ENCODE measurements at regions not wholly inside any gene's neighbourhood (a gene's known extent, or its start where the extent isn't known, plus 50 kb on each side); places are given as distances from the start of the nearest gene placed in this dataset.

DNA sequence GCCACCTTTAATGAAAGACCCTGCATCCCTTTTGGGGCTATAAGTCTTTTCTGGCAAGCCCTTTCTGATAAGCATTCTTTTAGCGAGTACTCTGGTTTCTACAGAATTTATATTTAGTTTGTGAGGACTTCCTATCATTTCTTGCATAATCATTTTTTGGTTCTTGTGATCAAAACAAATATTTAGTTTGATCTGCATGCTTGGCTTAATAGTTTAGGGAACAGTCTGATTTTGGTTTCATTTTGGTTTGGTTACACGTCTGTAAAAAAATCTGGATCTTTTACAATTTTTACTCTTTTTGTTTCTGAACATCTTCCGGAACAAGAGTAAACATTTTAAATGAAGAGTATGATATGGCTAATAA, 1074.4 kb downstream of the CDH9 start:
- no peak for DNase-seq

DNA sequence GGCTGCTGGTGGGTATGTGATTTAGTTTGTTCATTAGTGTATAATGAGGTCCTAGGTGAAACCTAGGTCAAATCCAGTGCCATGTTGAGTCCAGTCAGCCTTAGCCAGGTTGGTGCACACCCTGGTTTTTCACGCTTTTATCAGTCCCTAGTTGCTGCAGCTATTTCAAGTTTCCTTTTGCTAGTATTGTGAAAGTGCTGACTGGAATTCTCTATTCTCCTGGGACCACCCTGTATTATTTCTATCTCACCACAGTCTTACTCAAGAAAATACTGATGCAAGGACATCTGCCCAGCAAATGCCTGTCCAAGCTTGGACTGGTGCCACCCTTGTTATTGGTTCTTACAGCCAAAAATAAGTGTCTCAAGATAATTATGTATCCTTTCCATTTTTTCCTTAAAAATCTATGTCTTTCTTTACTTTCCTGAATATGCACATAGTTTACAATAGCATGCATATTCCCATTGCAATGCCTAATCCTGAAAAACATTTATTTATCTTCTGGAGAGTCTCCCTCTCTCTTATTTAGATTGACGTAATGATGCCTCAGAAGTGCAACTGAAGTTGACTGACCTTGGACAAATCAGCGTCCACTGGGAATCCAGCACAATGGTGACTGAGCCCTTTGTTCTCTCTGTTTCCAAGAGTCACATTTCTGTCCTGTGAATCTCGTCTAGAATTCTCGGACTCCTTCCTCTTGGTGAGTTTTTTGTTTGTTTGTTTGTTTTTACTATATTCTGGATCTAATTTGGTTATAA, 1075.0 kb downstream of the CDH9 start:
- no peak for DNase-seq

DNA sequence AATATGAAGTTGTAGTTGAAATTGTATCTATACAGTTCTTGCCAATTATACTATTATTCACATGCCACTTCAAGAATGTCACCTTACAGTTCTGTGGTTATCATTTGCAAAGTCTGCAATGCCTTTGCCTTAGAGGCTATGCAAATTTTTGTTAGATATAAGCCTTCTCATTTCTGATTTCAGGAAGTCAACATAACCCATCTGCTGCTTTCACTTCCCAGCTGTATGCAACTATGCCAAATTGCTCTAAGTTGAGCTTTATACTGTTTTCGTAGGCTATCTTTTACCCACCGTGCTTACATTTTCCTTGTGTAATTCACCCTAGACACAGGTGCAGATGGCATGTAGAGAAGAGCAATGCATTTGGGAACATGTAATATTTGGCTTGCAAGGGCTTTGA, 1083.0 kb downstream of the CDH9 start:
- no peak for DNase-seq

DNA sequence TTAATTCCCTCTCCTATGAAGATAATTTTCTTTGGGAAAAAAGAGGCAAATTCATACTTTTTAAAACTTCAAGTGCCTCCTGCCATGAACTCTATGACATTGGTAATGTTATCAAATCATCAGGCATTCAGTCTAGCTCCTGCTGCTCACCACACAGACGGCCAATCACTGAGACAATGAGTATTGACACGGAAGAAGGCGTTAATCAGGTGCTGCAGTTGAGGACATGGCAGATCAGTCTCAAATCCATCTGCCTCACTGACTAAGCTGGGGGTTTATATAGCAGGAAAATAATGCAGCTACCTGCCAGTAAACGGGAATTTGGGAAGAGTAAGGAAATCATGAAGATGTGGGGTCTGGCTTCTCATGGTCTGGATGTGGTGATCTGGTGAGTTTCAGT, 1087.7 kb downstream of the CDH9 start:
- no peak for DNase-seq

DNA sequence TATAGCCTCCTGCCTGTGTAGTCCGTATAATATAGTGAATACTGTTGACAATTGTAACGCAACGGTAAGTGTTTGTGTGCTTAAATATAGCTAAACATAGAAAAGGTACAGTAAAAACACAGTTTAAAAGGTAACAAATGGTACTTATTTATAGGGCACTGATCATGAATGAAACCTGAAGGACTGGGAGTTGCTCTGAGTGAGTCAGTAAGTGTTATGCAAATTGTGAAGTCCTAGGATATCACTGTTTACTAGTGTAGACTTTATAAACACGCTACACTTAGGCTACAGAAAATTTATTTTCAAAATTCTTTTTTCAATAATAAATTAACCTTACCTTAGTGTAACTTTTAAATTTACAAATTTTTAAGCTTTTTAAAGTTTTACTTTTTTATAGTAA, 1090.1 kb downstream of the CDH9 start:
- DNase-seq, result peak; percentile 23

DNA sequence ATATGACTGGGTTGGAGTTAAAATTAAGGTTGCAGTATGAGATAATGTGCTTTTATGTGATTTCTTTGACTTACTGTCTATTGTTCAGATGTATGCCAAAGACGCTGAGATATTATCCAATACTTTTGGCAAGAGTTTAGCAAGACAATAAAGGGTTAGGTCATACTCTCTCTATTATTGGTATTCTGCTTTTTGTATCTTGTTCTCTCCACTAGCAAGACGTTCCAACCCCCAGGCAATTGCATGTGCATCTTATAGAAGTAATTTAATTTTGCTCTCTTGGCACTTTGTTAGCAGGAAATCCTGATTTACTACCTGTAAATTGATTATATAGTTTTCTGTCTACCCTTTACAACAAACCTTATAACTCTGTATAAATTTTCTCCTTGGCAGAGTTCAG, 1093.6 kb downstream of the CDH9 start:
- DNase-seq, result no peak

DNA sequence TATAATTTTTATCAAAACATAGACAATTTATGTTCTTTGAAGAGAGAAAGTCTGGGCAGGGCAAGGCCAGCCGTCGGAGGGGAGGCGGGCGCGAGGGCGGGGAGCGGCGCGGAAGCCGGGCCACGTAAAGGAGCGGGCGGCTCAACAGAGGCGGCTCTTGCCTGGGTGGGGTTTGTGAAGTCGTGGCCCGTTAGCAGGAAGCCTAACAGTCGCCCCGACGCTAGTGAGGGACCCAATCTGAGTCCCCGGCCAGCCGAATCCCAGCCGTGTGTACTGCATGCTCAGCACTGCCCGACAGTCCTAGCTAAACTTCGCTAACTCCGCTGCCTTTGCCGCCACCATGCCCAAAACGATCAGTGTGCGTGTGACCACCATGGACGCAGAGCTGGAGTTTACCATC, 1129.2 kb downstream of the CDH9 start:
- no peak for DNase-seq

DNA sequence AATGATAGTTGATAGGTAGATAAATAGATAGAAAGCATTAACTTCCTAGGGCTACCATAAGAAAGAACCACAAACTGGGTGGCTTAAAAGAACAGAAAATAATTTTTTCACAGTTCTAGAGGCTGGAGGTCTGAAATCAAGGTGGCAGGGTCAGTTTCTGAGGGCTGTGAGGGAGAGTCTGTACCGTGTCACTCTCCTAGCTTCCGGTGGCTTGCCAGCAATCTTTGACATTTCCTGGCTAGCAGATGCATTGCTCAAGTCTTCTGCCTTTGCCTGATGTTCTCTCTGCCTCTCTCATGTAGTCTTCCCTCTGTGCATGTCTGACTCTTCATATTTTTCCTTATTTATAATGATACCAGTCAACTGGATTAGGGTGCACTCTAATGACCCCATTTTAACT, 1132.7 kb downstream of the CDH9 start:
- DNase-seq, result no peak

DNA sequence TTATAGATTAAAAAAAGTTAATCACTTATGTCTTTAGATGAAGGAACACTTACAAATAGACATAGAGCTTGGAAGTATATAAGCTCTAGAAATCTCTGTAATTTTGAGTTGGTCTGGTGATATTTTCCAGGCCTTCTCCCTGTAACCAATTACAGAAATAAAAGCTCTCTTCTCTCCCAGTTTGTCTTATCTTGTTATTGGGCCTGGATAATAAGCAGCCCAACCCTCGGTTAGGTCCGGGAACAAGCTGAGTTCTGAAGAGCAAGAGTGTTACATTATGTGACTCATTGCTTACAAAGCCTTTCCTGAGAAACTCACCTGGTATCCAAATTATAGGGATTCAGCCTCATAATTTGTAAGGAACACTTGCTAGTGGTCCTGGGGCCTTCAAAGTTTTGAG, 1146.2 kb downstream of the CDH9 start:
- DNase-seq, result no peak

DNA sequence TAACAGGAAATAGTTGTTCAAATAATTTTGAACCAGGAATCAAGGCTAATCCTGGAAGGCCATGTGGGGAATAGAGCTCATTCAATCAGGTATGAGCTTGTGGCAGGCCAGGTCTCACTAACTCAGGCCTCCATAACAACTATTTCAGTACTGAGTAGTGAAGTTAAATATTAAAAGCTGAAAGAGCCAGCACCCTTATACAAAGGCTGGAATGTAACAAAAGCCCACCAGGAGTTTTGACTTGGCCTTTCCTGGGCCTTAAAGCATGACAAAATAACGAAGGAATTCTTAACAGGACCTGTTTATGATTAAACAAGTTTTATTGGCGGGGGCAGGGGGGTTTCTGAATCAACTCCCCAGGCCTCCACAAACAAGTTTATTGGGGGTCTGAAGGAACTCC, 1146.7 kb downstream of the CDH9 start:
- DNase-seq, result no peak

DNA sequence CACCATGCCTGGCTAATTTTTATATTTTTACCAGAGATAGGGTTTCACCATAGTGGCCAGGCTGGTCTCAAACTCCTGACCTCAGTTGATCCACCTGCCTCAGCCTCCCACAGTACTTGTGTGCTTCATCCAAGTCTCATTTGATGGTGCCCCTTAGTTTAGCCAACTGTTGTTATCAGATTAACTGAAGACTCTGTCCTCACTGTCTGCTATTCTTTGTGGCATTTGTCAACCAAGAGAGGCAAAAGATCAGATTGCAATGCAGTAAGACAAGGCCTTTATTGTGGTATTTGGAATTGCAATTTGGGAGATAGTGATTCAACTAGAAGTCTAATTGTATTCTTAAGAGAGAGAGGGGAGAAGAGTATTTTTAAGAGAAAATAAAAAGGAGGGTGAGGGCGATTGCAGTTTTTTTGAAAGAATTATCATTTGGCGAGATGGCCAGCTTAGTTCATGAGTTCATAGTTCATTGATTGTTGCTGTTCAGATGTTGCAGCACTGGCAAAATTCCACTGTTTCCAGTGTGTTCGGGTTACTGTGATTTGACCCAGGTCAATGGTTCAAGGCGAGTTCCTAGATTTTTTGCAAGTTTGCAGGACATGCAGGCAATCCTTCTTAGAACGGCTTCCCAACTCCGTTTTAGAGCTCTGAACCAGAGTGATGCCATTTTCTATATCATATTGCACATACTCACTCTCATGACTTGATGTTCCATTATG, 1156.9 kb downstream of the CDH9 start:
- DNase-seq, result no peak

DNA sequence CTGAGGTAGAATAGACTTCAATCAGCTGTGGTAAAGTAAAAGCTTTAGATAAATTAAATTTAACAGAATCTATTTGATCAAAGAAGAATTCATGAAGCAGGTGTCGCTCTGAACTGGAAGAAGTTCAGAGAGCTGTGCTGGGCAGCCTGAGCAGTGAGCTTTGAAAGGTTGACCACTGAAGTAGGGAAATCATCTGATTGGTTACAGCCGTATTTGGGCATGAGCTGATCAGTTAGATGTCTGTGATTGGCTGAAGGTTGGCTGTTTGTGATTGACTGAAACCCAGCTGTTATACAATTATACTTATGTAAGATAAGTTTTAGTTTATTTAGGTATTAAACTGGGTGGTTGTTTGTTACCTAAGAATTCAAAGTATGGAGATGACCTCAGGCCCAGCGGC, 1174.6 kb downstream of the CDH9 start:
- no peak for DNase-seq

DNA sequence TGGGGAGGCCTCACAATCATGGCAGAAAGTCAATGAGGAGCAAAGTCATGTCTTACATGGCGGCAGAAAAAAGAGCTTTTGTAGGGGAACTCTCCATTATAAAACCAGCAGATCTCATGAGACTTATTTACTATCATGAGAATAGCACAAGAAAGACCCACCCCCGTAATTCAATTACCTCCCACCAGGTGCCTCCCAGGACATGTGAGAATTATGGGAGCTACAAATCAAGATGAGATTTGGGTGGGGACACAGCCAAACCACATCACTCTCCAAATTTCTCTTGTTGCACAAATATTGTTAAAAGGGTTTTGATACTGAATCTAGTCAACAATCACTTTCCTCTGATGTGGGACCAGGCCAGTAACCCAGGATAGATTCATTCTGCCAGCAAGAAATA, 1176.1 kb downstream of the CDH9 start:
- no peak for DNase-seq

DNA sequence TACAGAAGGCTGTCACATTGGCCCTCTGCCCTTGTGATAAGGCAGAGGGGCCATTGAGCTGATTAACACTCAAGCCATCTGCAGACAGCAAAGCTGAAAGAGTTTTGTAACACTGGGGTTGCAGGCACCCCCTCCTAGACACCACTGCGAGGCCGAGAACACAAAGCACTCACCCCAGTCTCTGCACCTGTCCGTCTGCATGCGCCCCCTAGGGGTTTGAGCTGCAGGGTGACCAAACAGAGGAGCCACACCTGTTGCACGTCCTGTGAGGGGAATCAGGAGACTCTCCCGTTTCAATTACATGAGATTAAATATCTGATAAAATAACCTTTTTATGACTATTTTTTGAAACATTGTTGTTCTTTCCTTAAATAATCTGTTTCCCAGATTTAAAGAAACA, 1180.4 kb downstream of the CDH9 start:
- DNase-seq, result peak; percentile 31

DNA sequence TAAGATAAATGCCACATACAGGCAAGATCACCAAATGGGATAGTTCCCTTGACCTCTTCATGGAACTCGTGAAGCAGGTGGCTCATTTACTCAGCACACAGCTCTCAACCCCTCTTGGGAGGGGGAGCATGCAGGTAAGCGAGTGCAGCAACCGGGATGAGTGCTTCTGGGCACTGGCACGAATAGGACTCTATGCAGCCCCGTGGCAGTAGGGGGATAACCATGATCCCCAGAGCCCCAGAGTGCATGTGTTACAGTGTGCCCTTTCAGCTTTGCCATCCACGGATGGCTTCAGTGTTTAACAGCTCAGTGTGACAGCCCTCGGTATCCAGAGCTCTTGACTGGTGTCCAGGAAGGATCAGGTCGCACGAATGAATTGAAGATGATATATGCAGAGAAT, 1187.1 kb downstream of the CDH9 start:
- DNase-seq, result no peak

DNA sequence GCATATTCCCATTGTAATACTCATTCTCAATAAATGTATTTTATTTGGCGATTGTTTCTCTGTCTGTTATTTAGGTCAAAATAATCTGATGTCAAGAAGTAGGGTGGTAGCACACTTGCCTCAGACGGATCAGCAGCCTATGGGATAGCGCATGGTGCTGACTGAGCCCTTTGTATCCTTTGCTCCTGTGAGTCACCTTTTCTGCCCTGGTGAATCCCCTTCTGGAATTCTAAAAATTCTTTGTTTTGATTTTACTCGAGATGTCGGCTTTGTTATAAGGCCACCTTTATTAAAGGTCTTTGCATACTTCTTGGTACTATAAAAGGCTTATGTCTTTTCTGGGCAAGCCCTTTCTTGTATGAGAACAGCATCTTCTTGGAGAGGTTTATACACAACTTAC, 1187.8 kb downstream of the CDH9 start:
- DNase-seq, result no peak

DNA sequence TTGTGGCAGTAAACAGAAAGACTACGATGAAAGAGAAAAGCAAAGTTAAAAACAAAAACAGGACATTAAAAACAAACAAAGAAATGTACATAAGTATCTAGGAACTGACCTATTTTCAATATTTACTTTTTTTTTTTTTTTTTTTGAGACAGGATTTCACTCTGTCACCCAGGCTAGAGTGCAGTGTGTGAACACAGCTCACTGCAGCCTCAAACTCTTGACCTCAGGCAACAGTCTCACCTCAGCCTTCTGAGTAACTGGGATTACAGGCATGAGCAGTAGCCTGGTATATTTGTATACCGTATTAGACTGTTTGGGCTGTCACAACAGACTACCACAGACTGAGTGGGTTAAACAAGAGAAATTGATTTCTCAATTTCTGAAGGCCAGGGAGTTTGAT, 1189.1 kb downstream of the CDH9 start:
- DNase-seq, result no peak

DNA sequence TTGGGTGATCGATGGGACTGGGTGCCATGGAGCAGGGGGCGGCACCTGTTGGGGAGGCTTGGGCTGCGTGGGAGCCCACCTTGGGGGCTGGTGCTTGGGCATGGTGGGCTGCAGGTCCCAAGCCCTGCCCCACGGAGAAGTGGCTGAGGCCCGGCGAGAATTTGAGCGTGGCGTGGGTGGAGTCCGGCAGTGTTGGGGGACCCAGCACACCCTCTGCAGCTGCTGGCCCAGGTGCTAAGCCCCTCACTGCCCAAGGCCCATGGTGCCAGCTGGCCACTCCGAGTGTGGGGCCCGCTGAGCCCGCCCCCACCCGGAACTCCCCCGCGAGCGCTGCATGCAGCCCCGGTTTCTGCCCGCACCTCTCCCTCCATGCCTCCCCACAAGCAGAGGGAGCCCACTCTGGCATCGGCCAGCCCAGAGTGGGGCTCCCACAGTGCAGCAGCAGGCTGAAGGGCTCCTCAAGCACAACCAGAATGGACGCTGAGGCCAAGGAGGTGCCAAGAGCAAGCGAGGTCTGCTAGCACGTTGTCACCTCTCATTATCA, 1178.6 kb upstream of the CDH10 start:
- no peak for DNase-seq

Measured in NCI-H345 (cell line).